Nephron progenitor cell (in vitro differentiated cells): ENCODE measurements at regions not wholly inside any gene's neighbourhood (a gene's known extent, or its start where the extent isn't known, plus 50 kb on each side); places are given as distances from the start of the nearest gene placed in this dataset.

Source experiments
- DNase-seq: peaks from one replicate; pipeline ENCODE4 v3.0.0; 2021
- H3K27ac Mint-ChIP-seq: 2 replicates; pipeline ENCODE4 v1.8.0; 2021; ENCODE audit warnings: mild to moderate bottlenecking, moderate library complexity, mixed read lengths
- H3K27me3 Mint-ChIP-seq: 2 replicates; pipeline ENCODE4 v1.8.0; 2021; ENCODE audit warnings: mild to moderate bottlenecking, low read depth, mixed read lengths; ENCODE audit not compliant: poor library complexity
- H3K36me3 Mint-ChIP-seq: 2 replicates; pipeline ENCODE4 v1.8.0; 2021; ENCODE audit warnings: low read depth, mixed read lengths
- H3K4me1 Mint-ChIP-seq: 2 replicates; pipeline ENCODE4 v1.8.0; 2021; ENCODE audit warnings: mixed read lengths
- H3K4me3 Mint-ChIP-seq: 2 replicates; pipeline ENCODE4 v1.8.0; 2021; ENCODE audit warnings: mild to moderate bottlenecking, moderate library complexity, mixed read lengths
- H3K9me3 Mint-ChIP-seq: 2 replicates; pipeline ENCODE4 v1.8.0; 2021; ENCODE audit warnings: mild to moderate bottlenecking, moderate library complexity, mixed read lengths
- TF ChIP-seq, protein P1 (sequence below): fragments of 200-600 bp; sonication (generic); IDR thresholded peaks from 2 replicates; pipeline ENCODE4 v1.5.0; 2021; ENCODE audit warnings: antibody characterized with exemption

DNA sequence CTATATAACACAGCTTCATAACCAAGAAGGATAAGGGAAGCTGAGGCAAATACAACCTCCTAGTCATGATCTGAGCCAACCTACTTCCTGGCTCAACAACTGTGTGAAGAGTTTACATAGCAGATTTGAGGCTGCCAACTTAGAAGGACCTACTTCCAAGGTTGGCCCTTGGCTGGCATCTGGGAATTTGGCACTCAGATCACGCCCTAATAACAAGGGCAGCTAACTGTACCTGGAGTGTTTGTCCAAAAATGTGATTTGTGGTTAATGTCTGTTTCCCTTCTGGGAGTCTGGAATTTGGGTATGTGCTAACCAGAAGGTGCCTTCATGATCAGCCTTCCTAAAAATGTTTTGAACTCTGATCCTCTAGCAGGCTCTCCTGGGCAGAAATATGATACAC lies 287.2 kb downstream of the CAAP1 start:
- H3K36me3 Mint-ChIP-seq: no peaks in the 10 kb centered on the region
- H3K4me3 Mint-ChIP-seq: no peak overlapping the region
- H3K9me3 Mint-ChIP-seq: no peaks in the 10 kb centered on the region
- no peaks in the 10 kb centered on the region for H3K27me3 Mint-ChIP-seq
- no peak overlapping the region for H3K27ac Mint-ChIP-seq
- H3K4me1 Mint-ChIP-seq: peaks cover 30% of the 10 kb centered on the region
- DNase-seq: no peak
- TF ChIP-seq, protein P1, sequence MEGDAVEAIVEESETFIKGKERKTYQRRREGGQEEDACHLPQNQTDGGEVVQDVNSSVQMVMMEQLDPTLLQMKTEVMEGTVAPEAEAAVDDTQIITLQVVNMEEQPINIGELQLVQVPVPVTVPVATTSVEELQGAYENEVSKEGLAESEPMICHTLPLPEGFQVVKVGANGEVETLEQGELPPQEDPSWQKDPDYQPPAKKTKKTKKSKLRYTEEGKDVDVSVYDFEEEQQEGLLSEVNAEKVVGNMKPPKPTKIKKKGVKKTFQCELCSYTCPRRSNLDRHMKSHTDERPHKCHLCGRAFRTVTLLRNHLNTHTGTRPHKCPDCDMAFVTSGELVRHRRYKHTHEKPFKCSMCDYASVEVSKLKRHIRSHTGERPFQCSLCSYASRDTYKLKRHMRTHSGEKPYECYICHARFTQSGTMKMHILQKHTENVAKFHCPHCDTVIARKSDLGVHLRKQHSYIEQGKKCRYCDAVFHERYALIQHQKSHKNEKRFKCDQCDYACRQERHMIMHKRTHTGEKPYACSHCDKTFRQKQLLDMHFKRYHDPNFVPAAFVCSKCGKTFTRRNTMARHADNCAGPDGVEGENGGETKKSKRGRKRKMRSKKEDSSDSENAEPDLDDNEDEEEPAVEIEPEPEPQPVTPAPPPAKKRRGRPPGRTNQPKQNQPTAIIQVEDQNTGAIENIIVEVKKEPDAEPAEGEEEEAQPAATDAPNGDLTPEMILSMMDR: no peak

- DNase-seq: no peak
- Mint-ChIP-seq H3K4me3 (no peak overlapping the region), H3K27me3 (no peaks in the 10 kb centered on the region), H3K36me3 (no peaks in the 10 kb centered on the region), H3K9me3 (no peaks in the 10 kb centered on the region), H3K4me1 (peaks cover 30% of the 10 kb centered on the region), H3K27ac (peak overlapping the region; percentile 84)
- TF ChIP-seq, protein P1: no peak
These were observed 288.4 kb downstream of the CAAP1 start for GRCh38 chr9:26604076-26604662.

DNA sequence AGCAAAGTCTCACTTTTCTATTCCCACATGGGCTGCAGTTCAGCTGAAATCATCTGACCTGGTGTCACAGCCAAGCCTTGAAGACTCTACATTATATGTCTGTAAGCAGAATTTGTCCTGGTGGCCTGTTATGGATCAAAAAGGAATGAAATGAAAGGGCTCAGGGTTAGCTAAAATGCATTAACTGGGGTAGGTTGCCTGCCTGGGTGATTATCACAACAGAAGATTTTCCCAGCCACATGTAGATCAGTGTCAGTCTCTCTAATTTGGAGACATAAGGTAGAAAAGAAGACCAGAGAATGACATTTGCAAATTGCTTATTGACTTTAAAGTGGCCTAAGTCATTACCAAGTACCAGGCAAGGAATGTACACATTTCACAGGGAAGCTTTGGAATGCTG lies 289.0 kb downstream of the CAAP1 start:
- Mint-ChIP-seq H3K4me1 (peaks cover 30% of the 10 kb centered on the region), H3K27me3 (no peaks in the 10 kb centered on the region), H3K36me3 (no peaks in the 10 kb centered on the region), H3K9me3 (no peaks in the 10 kb centered on the region), H3K4me3 (no peak overlapping the region), H3K27ac (no peak overlapping the region)
- TF ChIP-seq, protein P1: no peak
- DNase-seq: no peak

GRCh38 chr9:26597542-26598149 lies 295.0 kb downstream of the CAAP1 start:
- H3K27ac Mint-ChIP-seq: no peak overlapping the region
- no peak for DNase-seq
- no peaks in the 10 kb centered on the region for H3K4me1 Mint-ChIP-seq
- H3K36me3 Mint-ChIP-seq: no peaks in the 10 kb centered on the region
- no peak overlapping the region for H3K4me3 Mint-ChIP-seq
- TF ChIP-seq, protein P1: no peak
- H3K9me3 Mint-ChIP-seq: peaks cover 2% of the 10 kb centered on the region
- H3K27me3 Mint-ChIP-seq: peaks cover 2% of the 10 kb centered on the region

DNA sequence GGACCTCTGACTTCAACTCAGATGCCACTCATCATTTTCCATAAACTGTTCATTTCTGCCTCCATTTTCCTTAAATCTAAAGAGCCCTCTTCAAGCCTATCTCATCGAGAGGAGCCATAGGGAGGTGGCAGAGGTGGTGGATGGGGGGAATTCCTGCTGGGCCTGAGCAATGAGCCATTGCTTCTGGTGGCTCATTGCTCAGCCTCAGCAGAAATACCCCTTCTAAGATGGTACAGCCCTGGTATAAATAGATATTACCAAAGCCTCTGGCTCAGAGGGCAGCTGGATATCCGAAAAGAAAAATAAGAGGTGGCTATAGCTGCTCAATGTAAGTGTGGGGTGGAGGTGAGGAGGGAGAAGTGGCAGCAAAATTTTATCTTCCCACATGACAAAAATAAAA lies 313.5 kb downstream of the CAAP1 start:
- Mint-ChIP-seq H3K36me3 (no peaks in the 10 kb centered on the region), H3K27ac (no peak overlapping the region), H3K9me3 (no peaks in the 10 kb centered on the region), H3K27me3 (no peaks in the 10 kb centered on the region), H3K4me1 (no peaks in the 10 kb centered on the region), H3K4me3 (no peak overlapping the region)
- no peak for DNase-seq
- TF ChIP-seq, protein P1: no peak

DNA sequence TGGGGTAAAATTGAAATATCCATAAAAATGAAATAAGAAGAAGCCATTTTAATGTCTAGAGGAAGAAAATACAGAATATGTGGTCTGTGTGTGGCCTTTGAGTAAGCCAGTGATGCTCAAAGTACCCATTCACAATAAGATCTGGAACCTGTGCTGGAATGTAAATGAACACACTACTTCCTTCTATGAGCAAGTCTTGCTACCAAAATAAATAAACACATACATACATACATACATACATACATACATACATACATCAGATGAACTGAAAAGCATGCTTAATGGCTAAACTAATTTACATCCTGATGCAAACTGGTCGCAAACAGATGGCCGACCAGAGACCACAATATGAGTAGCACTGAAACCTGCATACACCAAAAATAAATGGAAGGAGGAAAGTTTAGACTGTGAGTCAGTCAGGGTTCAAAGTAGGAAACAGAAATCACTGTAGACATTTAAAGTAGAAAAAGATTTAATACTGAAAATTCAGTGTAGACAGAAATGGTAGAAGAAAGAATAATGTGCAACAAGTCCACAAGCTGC lies 317.6 kb downstream of the CAAP1 start:
- Mint-ChIP-seq H3K27me3 (no peaks in the 10 kb centered on the region), H3K4me1 (no peaks in the 10 kb centered on the region), H3K36me3 (no peaks in the 10 kb centered on the region), H3K27ac (no peak overlapping the region), H3K4me3 (no peak overlapping the region), H3K9me3 (no peaks in the 10 kb centered on the region)
- TF ChIP-seq, protein P1: no peak
- DNase-seq: no peak
